ENCODE measurements at regions not wholly inside any gene's neighbourhood (a gene's known extent, or its start where the extent isn't known, plus 50 kb on each side); places are given as distances from the start of the nearest gene placed in this dataset.

DNA sequence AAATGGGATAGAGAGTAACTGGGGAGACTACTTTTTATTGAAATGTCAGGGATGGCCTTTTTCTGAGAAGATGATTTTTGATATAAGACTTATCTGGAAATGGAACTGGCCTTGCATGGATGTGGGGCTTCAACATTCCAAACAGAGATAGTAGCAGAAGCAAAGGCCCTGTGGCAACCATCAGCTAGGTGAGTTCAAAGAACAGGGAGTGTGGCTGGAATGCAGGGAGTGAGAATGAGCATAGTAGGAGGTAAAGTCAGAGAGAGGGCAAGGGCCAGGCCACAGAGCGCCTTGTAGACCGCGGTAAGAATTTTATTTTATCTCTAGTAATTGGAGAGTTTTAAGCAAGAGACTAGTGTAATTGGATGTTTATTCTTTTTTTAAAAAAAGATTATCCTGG lies 227.0 kb upstream of the B3GALT2 start:
- TF ChIP-seq JUND (IDR thresholded peaks at IDR 0.05; ENCODE audit: borderline replicate concordance, low read depth, low read length) = no peak
- no peak for TF ChIP-seq JUND (tag; IDR thresholded peaks at IDR 0.05; ENCODE audit: borderline replicate concordance, low read depth, low read length)
- no peak for TF ChIP-seq POLR2A (conservative IDR thresholded peaks at IDR 0.05)
- no peak for TF ChIP-seq NR3C1 (CRISPR knock-in tag; IDR thresholded peaks at IDR 0.05)
- TF ChIP-seq, protein P1, sequence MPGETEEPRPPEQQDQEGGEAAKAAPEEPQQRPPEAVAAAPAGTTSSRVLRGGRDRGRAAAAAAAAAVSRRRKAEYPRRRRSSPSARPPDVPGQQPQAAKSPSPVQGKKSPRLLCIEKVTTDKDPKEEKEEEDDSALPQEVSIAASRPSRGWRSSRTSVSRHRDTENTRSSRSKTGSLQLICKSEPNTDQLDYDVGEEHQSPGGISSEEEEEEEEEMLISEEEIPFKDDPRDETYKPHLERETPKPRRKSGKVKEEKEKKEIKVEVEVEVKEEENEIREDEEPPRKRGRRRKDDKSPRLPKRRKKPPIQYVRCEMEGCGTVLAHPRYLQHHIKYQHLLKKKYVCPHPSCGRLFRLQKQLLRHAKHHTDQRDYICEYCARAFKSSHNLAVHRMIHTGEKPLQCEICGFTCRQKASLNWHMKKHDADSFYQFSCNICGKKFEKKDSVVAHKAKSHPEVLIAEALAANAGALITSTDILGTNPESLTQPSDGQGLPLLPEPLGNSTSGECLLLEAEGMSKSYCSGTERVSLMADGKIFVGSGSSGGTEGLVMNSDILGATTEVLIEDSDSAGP (CRISPR knock-in tag; IDR thresholded peaks at IDR 0.05) = no peak
- TF ChIP-seq HDAC2 (IDR thresholded peaks at IDR 0.05) = no peak
- TF ChIP-seq POLR2AphosphoS5 (IDR thresholded peaks at IDR 0.05; ENCODE audit: control insufficient read depth, insufficient read depth, low read depth, low read length) = no peak
- no peak for TF ChIP-seq MYNN (IDR thresholded peaks at IDR 0.05)
- TF ChIP-seq MYNN (CRISPR knock-in tag; IDR thresholded peaks at IDR 0.05) = no peak
- no peak for TF ChIP-seq FOXA3 (CRISPR knock-in tag; conservative IDR thresholded peaks at IDR 0.05 in 1 of 2, IDR thresholded peaks at IDR 0.05 in 1 of 2)
- TF ChIP-seq SREBF2 (CRISPR knock-in tag; IDR thresholded peaks at IDR 0.05) = no peak
- no peak for TF ChIP-seq CREBBP (IDR thresholded peaks at IDR 0.05; ENCODE audit: low read depth, low read length)
- no peak for TF ChIP-seq SP2 (IDR thresholded peaks at IDR 0.05; ENCODE audit: extremely low read depth, low read depth, low read length, poor library complexity, severe bottlenecking)
- TF ChIP-seq CTCF (IDR thresholded peaks at IDR 0.05 in 2 of 3, conservative IDR thresholded peaks at IDR 0.05 in 1 of 3; ENCODE audit: insufficient read depth in 2 of 3, low read depth in 1 of 3, low read length in 3 of 3) = no peak
- no peak for TF ChIP-seq REST (IDR thresholded peaks at IDR 0.05; ENCODE audit: borderline replicate concordance)
- TF ChIP-seq REST (CRISPR knock-in tag; IDR thresholded peaks at IDR 0.05; ENCODE audit: low read depth) = no peak
- no peak for TF ChIP-seq POLR2AphosphoS2 (IDR thresholded peaks at IDR 0.05; ENCODE audit: low read length)

Data from K562 (cell line).